HUES48 (cell line): ENCODE measurements at regions not wholly inside any gene's neighbourhood (a gene's known extent, or its start where the extent isn't known, plus 50 kb on each side); places are given as distances from the start of the nearest gene placed in this dataset.

Experiments
- H3K27ac ChIP-seq: one replicate; pipeline ENCODE4 v1.7.0; 2013; ENCODE audit warnings: low read depth, low read length, inconsistent platforms
- H3K27me3 ChIP-seq: 2 replicates; pipeline ENCODE4 v1.6.1; 2013; ENCODE audit warnings: mild to moderate bottlenecking, low read length; ENCODE audit not compliant: control insufficient read depth, insufficient read depth
- H3K36me3 ChIP-seq: 2 replicates; pipeline ENCODE4 v1.6.1; 2013; ENCODE audit warnings: low read length; ENCODE audit not compliant: control insufficient read depth, insufficient read depth
- H3K4me1 ChIP-seq: 2 replicates; pipeline ENCODE4 v1.6.1; 2013; ENCODE audit warnings: mild to moderate bottlenecking, low read length; ENCODE audit not compliant: control insufficient read depth, insufficient read depth
- H3K4me3 ChIP-seq: 2 replicates; pipeline ENCODE4 v1.5.1; 2013; ENCODE audit warnings: mild to moderate bottlenecking, low read depth, low read length
- H3K9ac ChIP-seq: 2 replicates; pipeline ENCODE4 v1.6.1; 2013; ENCODE audit warnings: mild to moderate bottlenecking, low read depth, low read length, moderate library complexity
- H3K9me3 ChIP-seq: 2 replicates; pipeline ENCODE4 v1.6.1; 2013; ENCODE audit warnings: low read length; ENCODE audit not compliant: control insufficient read depth, insufficient read depth

DNA sequence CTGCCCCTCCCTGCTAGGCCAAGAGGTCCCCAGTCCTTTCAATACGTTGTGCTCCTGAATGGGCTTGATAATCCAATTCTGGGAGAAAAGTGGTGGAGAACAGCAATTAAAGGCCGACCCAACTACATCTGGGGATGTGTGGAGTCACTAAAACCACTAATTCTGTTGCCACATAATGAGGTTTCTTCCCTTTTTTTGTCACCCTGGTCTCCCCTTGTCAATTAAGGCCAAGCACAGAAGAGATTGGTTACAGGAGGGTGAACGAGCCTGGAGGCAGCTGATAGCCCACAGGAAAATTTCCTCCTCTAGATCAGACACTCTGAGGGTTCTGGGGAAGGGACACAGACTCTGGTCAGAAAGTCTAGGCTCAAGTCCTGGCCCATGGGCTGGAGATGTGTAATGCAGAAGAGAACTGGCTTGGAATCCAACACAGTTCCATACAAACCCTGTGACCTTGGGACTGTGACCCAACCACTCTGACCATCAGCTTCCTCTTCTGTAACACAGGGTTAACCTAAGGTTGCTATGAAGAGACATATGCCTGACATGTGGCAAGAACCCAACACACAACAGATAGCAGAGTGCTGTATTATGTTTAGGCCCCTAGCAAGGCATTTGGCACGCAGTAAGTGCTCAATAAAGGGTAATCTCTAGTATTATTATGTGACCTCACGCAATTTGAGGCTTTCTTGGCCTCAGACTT lies 146.4 kb downstream of the CHST1 start:
- Histone ChIP-seq H3K36me3 (no peaks in the 10 kb centered on the region), H3K4me1 (0 out of 2 replicates have a peak, but pooled peaks cover 3% of the 10 kb centered on the region), H3K27ac (no peak overlapping the region), H3K4me3 (no peak overlapping the region), H3K27me3 (no peaks in the 10 kb centered on the region), H3K9me3 (no peaks in the 10 kb centered on the region), H3K9ac (no peak overlapping the region)

DNA sequence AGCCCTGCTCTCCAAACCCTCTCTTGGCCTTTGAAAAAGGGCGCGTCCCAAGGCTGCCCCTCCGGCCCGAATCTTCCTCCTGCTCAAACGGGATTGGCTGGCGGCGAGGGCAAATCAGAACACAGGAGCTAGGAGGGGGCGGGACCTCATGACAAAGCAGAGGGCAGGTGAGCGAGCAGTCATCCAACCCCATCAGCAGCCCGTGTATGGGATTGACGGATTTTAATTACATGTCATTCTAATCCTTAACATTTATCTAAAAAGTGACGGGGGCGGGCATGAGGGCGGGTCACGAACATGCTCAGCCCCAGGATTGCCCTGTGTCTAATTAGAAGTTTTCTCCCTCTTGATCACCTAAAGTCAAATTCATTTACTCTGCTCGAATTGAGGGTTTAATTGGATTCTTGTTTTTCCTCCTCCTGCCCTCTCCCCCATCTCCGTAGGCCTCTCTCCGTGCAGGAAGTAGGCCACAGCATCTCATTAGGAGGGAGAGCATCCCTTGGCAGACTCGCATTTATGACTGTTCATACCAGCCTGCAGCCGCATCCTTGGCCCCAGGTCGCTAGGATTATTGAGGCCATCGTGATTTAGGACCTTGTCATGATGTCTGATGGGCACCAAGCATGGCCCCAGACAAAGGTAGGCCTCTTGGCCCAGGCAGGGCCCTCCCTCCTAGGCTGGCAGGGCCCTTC lies 147.1 kb downstream of the CHST1 start:
- Histone ChIP-seq H3K36me3 (no peaks in the 10 kb centered on the region), H3K9me3 (no peaks in the 10 kb centered on the region), H3K27ac (no peak overlapping the region), H3K27me3 (no peaks in the 10 kb centered on the region), H3K4me1 (0 out of 2 replicates have a peak, but pooled peaks cover 3% of the 10 kb centered on the region), H3K9ac (no peak overlapping the region), H3K4me3 (no peak overlapping the region)

DNA sequence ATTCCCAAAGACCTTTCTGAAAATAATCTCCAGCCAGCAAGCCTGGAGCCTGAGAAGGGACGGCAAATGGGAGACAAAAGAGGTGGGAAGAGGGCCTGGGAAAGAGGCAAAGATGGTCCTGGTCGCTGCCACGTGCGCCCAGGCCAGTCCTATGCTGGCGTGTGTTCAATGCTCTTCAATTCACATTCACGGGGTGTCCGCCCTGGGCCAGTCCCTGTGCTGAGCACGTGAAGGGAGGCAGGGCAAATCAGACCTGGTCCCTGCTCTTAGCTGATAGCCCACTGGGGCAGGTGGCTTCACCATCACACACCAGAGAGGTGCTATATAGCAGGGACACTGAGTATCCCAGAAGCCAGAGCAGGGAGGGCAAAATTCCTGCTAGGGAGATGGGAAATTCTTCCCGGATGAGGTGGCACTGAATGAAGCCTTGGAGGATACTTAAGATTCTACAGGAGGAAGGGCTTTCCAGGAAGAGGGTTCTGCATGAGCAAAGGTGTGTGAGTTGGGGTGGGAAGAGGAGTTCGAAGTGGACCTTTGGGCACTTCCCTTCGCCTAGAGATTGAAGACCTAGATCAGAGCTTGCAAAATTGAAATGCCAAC lies 148.2 kb downstream of the CHST1 start:
- Histone ChIP-seq H3K36me3 (no peaks in the 10 kb centered on the region), H3K4me3 (no peak overlapping the region), H3K9me3 (no peaks in the 10 kb centered on the region), H3K27me3 (no peaks in the 10 kb centered on the region), H3K4me1 (0 out of 2 replicates have a peak, but pooled peaks cover 3% of the 10 kb centered on the region), H3K9ac (no peak overlapping the region), H3K27ac (no peak overlapping the region)

DNA sequence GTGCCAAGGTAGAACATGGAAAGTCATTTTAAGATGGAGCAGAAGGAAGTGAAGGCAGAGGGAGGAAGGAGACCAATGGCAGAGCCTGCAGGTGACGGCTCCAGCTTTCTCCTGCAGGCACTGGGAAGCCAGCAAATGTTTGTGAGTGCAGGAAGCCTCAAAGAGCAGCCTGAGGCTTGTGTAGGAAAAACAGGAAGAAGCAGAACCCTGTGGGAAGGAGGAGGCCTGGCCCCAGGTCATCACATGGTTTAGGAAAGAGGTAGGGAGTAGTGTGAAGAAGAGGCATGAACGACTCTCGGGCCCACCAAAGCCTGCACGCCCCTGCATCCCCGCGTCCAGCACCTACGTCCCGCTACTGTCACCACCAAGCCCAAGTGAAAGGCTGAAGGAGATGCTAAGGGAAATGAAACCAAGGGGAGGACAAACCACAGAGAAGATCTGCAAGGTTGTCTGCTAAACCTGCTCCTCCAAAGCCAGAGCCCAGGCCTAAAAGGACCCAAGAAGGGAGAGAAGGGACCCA lies 151.5 kb downstream of the CHST1 start:
- Histone ChIP-seq H3K27ac (no peak overlapping the region), H3K9me3 (no peaks in the 10 kb centered on the region), H3K9ac (no peak overlapping the region), H3K4me1 (0 out of 2 replicates have a peak, but pooled peaks cover 3% of the 10 kb centered on the region), H3K4me3 (no peak overlapping the region), H3K27me3 (no peaks in the 10 kb centered on the region), H3K36me3 (no peaks in the 10 kb centered on the region)

DNA sequence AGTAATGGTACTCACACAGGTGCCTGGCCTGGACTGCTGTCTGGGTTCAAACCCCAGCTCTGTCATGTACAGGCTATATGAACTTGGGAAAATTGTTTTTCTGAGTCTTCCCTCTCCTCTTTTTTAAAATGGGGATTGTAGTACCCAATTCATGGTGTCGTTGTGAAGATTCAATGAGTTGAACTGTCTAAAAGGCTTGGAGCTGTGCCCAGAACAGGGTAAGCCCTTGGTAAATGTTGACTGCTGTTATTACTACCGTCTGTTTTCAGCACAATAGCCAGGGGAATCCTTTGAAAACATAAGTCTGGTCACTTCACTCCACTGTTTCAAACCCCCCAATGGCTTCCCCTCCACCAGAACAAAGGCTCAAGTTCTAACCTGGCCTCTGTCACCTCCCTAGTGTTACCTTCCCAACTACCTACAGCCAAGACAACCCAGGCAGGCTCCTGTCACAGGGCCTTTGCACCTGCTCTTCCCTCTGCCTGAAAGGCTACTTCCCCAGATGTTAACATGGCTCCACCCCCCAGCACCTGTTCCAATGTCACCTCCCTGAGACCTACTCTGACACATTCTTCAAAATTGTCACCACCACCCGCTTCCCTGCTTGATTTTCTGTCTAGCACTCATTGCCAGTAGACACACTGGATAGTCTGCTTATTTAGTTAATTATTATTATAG lies 152.8 kb downstream of the CHST1 start:
- Histone ChIP-seq H3K36me3 (no peaks in the 10 kb centered on the region), H3K4me3 (no peak overlapping the region), H3K9ac (no peak overlapping the region), H3K27me3 (no peaks in the 10 kb centered on the region), H3K9me3 (no peaks in the 10 kb centered on the region), H3K27ac (no peak overlapping the region), H3K4me1 (no peaks in the 10 kb centered on the region)

DNA sequence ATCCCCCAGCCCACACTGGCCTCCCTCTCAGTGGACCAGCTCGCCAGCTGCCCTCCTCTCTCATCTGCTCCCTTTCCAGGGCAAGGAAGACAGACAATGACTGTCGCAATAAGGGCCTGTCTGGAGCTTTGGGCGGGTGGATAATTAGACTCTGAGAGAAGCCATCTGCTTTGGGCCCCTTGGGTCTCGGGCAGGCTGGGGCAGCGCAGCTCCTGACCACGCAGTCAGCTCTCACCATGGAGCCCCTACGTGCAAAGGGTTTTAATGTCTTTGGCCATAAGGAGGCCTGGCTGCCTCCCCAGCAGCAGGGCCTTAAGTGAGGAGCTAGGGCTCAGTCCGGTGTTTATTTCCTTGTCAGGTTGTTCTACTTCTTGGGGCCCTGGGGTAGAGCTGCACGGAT lies 153.9 kb downstream of the CHST1 start:
- no peaks in the 10 kb centered on the region for H3K27me3 ChIP-seq
- H3K36me3 ChIP-seq: no peaks in the 10 kb centered on the region
- H3K9ac ChIP-seq: no peak overlapping the region
- no peaks in the 10 kb centered on the region for H3K9me3 ChIP-seq
- H3K4me3 ChIP-seq: no peak overlapping the region
- H3K4me1 ChIP-seq: no peaks in the 10 kb centered on the region
- no peak overlapping the region for H3K27ac ChIP-seq

DNA sequence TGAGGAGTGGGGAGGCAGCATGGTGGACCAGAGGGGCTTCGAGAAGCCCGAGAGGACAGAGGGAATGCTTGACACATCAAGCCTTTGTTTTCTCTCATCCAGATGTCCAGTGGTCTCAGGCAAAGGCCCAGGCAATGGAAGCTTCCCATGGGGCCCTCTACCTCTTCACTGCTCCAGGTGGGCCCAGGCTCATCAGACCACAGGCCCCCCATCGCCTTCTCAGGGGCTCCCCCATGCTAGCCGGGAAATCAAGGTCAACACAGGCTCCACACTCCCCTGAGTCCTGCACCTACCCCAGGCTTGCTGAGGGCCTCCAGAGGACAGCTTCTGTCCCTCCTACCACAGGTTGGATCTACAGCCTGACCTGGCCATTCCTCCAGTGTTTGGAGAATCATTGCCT lies 157.5 kb downstream of the CHST1 start:
- Histone ChIP-seq H3K27me3 (no peaks in the 10 kb centered on the region), H3K9me3 (no peaks in the 10 kb centered on the region), H3K27ac (no peak overlapping the region), H3K9ac (no peak overlapping the region), H3K4me3 (no peak overlapping the region), H3K4me1 (no peaks in the 10 kb centered on the region), H3K36me3 (no peaks in the 10 kb centered on the region)

DNA sequence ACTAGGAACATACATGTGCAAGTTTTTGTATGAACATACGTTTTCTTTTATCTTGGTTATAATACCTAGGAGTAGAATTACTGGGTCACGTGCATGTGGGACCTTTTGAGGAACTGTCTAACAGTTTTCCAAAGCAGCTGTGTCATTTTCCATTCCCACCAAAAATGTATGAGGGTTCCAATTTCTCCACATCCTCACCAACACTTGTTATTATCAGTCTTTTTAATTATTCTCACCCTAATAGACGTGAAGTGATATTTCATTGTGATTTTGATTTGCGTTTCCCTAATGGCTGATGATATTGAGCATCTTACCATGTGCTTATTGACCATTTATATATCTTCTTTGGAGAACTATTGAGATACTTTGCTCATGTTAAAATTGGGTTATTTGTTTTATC lies 162.1 kb downstream of the CHST1 start:
- H3K36me3 ChIP-seq: no peaks in the 10 kb centered on the region
- no peak overlapping the region for H3K4me3 ChIP-seq
- H3K9me3 ChIP-seq: no peaks in the 10 kb centered on the region
- no peak overlapping the region for H3K27ac ChIP-seq
- H3K27me3 ChIP-seq: no peaks in the 10 kb centered on the region
- H3K4me1 ChIP-seq: no peaks in the 10 kb centered on the region
- no peak overlapping the region for H3K9ac ChIP-seq

DNA sequence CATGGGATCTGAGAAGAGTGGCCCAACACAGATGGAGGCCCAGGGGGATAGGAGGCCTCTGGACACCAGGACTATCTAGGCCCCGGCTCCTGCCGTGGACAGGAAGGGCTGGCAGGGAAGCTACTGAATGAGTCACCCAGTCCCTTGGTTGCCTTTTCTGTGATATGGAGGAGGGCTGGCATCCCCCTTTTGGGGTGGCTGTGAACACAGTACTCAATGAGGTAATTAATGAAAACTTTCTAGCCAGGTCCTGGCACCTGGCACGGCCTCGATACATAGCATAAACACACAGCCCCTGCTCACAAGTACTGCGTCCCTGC lies 163.2 kb downstream of the CHST1 start:
- no peaks in the 10 kb centered on the region for H3K4me1 ChIP-seq
- no peak overlapping the region for H3K9ac ChIP-seq
- H3K4me3 ChIP-seq: no peak overlapping the region
- H3K36me3 ChIP-seq: no peaks in the 10 kb centered on the region
- H3K27me3 ChIP-seq: no peaks in the 10 kb centered on the region
- no peaks in the 10 kb centered on the region for H3K9me3 ChIP-seq
- no peak overlapping the region for H3K27ac ChIP-seq

DNA sequence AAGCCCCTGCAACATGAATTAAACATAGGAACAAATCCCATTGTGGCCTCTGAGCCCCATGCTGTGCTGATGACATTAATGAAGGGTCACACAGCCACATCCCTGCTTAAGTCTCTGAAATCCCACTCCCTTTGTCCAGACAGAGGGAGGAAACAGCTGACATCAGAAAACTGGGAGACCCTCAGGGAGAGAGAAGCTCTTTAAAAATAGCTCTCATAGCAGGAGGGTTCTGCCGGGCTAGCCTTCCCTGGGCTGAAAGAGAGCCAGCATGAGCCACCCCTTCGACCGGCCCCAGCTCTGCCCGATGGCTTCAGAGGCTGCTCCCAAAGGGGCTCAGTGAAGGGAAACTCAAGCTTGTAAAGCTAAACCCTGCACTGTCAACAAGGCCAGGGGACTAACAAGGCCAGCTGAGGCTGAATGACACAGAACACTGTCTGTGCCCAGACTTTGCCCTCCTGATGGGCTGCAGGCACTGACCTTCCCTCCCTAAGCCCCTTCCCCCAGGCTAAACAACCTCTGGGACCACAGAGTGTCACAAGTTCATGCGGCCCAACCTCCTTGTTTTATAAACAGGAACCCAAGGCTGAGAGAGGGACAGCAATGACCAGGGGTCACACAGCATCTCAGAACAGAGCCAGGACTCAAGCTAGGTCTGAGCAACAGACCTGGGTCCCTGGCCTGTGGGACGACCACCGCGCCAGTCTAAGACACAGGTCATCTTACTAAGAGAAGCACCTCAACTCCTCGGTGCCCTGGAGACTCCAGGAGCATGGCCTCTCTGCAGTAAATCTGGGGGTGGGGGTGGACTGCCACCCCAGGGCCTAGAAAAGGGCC lies 163.8 kb downstream of the CHST1 start:
- Histone ChIP-seq H3K9me3 (no peaks in the 10 kb centered on the region), H3K4me3 (no peak overlapping the region), H3K27ac (peak overlapping the region; percentile 39), H3K9ac (no peak overlapping the region), H3K27me3 (no peaks in the 10 kb centered on the region), H3K36me3 (no peaks in the 10 kb centered on the region), H3K4me1 (no peaks in the 10 kb centered on the region)
